NCI-H2029 (cell line): ENCODE measurements at regions not wholly inside any gene's neighbourhood (a gene's known extent, or its start where the extent isn't known, plus 50 kb on each side); places are given as distances from the start of the nearest gene placed in this dataset.
A peak's percentile ranks its signal among the peaks of the same experiment; 100 is the strongest.

Source experiments
- DNase-seq: peaks from one replicate; lab custom pipeline; 2025; lab: John Stamatoyannopoulos, UW

DNA sequence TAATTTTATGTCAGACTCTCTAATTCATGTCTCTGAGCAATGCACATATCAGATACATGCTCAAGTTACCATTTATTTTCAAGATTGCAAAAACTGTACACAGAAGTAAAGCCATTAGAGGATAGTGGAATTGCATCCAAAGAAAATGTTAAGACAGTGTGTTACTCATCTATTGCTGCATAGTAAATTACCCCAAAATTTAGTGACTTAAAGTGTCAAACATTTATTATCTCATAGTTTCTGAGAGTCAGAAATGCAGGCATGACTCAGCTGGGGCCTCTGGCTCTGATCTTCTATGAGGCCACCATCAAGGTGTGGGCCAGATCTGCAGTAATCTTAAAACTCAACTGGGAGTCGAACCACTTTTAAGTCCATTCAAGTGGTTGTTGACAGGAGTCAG, 275.2 kb downstream of the QDPR start:
- DNase-seq, result no peak

DNA sequence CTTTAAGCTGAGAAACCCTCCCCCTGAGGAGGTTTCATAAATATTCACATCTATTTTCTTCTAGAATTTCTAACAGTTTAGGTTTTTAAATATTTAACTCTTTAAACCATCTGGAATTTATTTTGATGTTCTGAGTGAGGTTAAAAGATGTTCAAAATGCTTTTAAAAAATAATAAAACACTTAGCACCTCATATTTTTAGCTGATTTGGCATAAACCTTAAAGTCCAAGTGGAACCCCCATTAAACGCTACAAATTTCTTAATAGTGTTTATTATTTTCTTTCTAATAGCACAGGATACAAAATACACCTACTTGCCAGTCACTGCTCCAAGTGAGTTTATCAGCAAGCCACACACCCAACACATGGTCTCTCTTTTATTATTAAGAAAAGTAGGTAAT, 277.2 kb downstream of the QDPR start:
- DNase-seq, result no peak

DNA sequence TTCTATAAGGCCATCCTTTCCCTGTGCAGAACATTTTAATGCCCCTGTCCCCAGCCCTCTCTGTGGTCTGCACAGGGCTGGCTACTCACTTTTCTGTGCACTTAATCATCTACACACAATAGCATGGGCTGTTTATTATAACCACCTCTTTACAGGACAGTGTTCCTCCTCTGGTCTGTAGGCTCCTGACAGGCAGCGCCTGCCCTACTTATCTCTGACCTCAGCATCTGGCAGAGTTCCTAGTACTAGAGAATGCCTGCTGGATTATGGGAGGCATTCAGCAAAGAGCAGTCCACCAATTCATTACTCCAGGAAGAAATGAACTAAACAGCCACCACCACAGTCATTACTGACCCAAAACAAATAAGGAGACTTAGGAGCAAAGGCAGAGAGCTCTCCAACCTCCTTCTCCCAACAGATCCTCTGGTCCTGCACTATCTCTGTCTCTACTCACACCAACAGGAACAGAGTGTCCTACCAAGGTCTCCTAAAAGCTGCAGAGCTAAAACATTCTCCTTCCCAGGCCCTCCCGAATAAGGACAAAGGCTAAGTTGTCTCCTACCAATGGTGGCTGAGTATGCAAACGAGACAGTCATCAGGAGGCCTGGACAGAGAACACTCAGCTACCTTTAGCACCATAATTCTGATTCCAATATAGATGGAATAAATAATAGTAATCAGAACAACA, 279.2 kb downstream of the QDPR start:
- peak; percentile 84 for DNase-seq

DNA sequence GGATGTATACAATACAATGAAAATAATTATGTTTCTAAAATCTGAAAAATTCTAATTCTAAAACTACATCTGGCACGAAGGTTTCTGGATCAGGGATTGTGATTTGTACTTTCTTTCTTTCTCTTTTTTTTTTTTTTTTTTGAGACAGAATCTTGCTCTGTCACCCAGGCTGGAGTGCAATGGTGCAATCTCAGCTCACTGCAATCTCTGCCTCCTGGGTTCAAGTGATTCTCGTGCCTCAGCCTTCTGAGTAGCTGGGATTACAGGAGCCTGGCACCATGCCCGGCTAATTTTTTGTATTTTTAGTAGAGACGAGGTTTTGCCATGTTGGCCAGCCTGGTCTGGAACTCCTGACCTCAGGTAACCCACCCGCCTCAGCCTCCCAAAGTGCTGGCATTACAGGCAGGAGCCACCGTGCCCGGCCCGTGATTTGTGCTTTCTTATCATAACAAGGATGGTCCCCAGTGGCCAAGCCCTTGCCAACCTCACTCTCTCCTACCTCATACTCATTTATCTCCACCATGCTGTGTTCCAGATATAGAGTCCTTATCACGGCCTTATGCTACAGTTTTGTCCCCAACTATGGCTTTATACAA, 279.9 kb downstream of the QDPR start:
- DNase-seq, result peak; percentile 12

DNA sequence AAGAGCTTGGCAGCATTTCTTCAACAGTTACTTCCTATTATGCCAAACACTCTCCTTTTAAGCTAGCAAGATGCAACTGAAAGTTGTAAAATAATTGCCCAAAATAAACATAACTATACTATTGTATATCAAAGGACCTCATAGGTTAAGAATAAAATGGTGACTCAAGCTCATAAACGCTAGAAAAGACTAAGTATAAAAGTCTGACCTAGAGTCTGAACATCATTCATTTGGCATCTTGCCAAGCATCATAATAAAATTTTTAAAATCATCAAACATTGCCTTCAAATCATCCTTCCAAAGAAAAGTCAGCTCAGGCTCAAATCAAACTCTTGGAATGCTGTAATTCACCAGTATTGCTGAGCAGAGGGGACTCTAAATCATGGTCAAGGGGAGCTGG, 281.2 kb downstream of the QDPR start:
- DNase-seq, result no peak

DNA sequence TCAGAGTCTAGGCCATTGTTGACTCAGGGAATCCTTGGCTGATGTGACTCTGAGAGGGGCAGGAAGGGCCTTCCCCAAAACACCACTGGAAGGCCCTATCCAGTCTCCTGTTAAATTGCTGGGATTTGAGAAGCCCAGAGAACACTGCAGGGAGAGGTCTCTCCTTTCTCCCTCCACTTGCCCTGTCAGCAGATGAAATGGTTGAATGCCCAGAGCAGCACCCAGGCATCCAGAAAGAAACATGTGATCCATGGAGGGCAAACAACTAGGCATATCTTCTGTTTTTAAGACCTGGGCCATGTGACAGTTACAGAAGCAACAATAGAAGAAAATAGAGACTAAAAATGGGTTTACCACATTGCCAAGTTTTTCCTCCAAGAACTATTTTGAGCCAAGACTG, 291.1 kb downstream of the QDPR start:
- no peak for DNase-seq

DNA sequence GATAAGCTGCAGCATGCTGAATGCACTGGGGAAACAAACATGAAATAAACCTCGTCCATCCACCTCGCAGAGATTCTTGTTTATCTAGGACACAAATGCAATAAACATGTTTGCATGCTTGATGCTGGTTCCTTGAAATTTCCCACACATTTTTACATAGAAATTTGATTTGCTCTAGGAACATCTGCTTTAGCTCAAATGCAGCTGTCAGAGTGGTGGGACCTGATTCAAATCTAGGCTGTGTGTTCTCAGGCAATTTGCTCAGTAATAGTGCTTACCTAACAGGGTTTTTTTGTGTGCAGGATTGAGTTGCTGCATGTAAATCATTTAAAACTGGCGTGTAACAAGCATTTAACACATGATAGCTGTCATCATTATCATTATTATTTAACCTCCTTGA, 293.1 kb downstream of the QDPR start:
- no peak for DNase-seq

DNA sequence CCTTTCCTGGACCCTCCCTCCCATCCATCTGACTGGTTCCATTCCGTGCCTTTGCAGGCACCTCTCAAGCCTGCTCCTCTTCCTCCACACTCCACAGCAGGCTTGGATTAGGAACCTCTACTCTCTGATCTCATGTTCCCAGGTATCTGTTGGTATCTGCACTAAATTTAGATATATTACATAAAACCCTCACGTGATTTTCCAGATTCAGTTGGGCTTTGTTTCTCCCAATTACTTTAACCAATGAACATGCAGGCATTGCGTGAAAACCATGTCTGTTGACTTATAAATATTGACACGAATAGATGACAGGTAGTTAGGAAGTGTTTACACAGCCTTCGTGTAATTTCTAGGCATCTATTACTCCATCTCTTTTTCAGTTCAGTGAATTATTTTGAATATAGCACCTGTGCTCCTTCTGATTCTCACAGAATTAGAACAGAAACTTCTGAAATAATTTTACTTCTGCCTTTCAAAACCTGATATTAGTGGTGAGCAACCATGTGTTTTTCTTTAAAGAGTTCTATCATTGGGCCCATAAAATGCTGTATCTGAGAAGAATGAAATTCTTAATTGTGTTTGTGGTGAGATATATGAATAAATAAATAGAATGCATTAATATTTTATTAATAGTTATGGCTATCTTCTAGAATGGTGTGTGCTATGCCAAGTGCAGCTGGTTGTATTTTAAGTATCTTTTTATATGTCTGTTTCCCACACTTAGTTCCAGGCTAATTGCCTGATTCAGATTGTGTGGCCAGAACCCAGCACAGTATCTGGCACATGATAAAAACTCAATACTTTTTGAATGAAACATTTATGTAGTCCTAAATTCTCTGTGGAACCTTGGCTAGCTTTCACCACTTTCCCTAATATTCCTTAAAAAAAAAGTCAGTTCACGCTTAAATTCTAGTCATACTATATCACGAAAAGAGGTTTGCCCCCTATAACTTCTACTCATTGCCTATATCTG, 304.8 kb downstream of the QDPR start:
- DNase-seq, result peak; percentile 75

DNA sequence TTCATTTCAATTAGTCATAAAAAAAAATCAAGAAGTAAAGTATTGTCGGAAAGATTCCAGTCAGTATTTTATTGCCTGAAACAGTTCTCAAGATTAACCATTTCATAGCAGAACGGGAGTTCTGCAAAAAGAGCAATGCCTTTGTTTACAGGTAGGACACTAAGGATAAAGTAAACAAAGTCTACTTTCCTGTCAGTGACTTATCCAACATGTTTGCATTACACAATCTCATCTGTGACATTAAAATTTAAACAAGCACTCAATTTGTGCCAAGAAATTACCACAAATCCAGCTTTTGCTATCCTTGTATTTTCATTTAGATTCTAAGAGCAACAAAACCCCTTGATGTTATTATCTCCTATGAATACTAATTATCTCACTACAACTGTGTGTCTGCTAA, 306.5 kb upstream of the LDB2 start:
- no peak for DNase-seq

DNA sequence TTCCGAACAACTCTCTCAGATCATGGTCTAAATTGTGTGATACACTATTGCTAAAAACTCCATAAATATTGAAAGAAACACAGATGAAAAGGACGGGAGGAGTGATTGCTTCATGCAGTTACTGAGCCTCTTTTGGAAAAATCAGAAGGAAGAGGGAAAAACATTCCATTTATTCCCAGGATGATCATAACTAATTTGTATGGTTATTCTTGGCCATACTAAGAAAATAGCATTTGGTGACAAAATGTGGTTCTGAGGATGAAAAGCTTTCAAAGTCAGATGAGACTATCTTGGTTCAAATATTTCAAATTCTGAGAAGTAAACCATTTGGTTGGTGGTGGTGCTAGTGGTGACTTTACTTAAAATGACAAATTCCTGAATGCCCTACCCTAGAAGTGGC, 305.4 kb upstream of the LDB2 start:
- no peak for DNase-seq

DNA sequence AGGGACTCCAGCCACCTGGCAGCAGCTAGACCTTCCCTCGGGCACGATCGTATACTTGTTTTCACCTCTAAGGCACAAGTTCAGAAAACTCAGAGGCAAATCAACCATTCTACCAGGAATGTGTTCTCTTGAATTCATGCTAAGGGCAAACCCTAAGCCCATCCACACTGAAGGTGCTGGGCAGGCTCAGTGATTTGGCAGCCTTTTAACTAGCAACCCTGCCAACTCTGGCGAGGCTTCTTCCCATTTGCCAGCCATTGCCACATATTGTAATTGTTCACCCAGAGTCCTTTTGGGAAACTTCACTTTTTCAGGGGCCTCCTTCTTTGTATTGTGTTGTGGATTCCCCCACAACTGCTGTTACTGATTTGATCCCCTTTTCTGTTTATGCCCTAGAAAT, 298.6 kb upstream of the LDB2 start:
- no peak for DNase-seq

DNA sequence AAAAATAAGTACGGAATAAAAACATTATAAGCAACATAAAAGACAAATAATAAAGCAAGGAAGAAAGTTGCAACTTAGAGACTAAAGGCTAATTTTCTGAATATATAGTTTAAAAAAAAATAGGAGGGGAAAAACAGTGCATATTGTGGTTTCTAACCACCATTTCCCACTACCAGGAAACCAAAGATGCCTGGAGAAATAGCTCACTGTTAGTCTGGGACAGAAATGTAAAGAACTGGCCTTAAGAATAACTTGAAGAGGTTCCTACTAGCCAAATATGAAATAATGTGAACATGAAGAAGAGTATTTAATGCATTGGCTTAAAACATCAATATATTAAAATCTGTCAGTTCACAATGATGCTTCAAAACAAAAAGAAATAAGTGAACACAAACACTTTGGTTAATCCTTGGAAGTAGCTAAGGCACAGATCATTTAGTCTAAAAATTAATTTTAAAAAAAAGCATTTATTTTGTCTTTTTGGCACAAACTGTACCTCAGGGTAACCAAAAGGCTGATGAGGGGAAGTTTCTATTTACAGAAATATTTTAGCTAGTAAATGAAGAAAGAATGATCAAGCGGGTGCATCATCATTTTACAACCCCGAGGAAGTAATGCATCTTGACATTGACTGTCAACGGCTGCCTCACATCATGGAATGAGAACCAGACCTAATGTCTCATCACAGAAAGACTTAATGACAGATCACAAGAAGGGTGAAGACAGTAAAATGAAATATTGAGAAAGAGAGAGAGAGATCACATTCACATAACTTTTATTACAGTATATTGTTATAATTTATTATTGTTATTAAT, 297.2 kb upstream of the LDB2 start:
- no peak for DNase-seq

DNA sequence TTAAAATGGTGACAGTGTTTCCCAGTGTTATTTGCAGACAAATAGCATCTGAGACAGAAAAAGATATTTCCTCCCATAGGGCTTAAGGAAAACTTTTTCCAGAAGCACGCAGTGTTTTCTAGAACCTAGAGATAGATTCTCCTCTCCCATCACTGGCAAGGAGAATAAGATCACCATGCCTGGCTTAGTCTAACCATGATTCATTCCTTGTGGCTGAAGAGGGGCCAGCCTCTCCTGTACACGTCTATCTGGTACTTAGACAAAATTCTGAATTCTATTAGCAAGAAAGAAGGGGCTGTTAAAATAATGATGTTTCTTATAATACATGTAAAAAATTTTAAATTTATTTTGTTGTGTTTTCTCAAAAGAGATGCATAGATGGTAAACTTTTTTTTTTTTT, 296.1 kb upstream of the LDB2 start:
- no peak for DNase-seq

DNA sequence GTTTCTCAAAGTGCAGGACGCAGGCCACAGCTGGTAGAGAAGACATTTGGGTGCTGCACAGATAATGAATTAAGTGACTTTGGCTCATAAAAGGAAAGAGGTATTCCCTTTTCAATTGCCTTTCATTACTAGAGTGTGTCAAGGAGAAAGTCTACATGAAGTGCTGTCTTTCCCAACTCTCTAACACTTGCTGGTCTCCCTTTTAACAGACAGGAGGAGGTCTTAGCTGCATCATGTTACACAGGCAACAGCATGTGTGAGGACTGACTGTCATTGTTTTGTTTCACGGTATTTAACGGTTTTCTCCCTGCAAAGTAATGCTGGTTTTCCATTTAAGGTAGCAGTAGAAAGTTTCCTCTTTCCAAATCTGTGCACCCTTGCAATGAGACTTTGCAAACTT, 291.3 kb upstream of the LDB2 start:
- no peak for DNase-seq

DNA sequence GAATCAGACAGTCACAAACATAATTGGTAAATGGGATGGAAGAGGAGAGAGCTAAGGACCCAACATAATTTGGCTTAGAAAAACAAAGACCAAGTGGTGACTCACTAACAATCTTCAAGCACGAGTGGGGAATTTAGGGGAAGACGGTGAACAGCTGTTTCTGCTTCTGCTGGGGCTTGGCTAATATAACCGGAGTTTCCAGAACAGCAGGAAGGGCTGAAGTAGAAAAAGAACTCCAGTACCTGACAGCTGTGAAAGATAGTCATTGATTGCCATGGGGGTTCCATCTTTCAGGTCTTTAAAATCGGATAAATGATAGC, 290.9 kb upstream of the LDB2 start:
- DNase-seq, result no peak

DNA sequence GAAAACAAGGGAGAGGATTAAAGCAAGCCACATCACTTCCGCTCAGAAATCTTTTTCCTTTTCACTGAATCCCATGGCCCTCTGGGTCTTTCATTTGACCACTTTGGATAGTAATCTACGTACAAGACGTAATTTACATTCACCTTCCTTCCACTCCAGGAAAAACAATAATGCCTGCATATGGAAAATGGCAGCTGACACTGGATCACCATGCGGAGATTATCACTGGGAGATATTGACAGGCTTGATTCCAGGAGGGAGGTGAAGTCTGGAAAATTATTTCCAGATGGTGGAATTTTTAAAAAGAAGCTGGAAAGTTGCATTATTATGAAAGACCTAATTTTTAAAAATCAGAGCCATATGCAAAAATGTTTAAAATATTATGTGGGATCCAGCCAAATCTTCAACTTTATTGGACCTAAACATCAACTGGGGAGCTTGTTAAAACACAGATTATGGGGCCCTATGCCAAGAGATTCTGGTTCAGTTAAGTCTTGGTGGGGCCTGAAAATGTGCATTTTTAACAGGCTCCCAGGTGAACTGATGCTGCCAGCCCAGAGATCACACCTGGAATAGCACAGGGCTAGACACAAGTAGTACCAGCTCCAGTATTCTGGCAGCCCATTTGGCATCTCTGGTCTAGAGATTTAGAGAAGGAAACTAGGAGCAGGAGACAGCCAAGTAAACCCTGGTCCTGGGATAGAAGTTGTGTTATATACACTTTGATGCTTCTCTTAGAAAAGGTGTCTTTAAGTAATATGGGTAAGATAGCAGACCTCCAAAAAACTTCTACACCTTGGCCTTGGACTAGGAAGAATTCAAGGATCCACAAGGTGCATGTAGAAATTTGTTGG, 290.3 kb upstream of the LDB2 start:
- no peak for DNase-seq

DNA sequence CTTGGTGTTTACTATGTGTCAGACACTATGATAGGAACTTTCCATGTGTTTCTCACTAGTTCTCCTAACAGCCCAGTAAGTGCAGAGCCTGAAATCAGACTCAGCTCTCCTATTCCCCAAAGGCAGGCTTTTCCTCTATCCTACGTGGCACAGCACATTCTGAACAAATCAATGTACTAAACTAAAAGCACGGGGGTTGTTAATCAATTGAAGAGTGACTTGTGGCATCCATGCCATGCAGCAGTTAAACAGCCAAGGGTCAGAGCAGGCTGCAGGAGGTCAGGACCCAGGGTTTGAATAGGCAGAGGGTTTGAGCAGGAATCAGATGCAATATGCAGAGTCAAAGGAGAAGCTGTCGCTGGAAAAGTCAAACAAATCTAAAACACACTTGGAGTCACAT, 289.7 kb upstream of the LDB2 start:
- no peak for DNase-seq

DNA sequence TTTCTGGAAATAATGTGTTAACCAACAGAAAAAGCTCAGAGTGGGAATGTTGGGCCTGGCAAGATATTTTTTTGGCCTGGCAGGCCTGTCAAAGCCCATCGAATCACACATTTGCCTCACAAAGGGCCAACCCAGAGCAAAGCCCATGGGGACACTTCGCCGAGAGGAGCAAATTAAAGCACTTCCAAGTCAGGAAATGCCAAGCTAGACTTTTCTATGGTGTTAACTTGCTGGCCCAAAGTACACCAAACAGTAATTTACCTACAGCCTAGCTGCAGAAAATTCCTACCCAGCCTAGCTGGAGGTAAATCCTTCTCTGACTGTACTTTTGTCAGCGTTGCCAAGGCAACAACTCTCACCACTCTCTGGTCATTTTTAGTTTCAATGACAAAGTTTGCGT, 288.6 kb upstream of the LDB2 start:
- DNase-seq, result no peak

DNA sequence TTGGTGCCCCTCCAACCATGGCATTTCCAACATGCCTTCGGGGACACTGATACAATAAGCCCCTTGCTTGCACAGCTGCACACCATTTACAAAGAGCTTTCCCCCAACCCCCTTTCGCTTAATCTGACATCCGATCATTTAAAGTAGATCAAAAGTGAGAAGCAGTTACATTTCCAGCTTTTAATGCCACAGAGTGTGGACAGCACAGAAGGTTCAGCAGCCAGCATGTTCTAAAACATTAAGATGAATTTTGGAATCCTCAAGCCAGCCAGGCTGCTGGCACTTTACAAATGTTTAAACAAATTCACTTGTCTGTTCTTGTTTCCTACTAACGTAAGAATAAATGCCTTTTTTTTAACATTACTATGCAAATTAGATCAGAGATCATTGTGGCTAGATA, 284.4 kb upstream of the LDB2 start:
- DNase-seq, result no peak

DNA sequence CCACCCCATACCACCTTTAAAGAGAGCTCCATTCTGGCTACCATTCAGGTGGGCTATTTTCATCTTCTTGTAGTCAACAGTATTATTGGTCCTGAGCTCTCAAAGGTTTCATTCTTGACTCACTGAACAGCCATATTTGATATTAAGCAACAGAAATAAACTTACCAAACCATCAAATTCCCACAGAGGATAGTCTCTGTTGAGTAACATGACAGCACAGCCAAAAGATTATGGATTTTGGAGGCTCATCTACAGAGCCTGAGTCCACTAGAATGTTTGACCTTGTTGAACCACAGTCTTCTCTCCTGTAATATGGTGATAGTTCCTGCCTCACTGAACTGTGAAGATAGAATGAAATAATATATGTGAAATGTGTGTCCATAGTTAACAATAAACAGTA, 276.3 kb upstream of the LDB2 start:
- no peak for DNase-seq

DNA sequence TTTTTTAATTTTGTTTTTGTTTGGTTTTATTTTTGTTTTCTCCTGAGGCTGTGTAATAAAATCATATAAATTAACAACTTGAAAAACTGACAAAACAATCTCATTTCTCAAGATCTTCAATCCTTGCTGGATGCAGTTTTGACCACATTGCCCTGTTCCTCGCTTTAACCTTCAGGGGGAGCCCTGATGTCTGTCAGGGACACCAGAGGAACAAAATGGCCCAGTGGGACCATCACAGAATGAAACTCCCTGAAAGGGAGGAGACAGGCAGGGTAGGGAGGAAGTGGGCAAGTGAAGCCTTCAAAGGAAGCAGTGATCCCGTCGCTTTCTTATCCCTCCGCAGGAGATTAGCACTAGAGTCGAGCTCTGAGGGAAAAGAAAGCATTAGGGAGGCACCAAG, 274.9 kb upstream of the LDB2 start:
- no peak for DNase-seq

DNA sequence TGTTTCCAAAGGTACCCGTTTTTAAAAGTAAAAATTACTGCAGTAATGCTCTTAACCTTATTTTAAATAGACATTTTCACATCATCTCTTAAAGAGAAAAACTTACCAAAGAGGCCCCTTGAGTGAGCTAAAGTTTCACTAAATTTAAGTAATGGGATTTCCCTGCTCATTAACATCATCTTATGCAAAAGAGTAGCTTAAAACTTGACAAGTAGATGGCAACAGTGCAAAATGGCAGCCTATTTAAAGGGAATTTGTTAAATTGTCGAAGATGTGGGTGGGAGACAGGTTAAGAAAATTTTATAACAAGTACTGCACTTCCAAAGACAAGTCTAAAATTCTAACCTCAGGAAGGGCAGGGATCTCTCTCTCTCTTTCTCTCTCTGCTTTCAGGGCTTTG, 271.7 kb upstream of the LDB2 start:
- DNase-seq, result no peak
